Adrenal gland (tissue), 9 donors: ENCODE measurements at regions not wholly inside any gene's neighbourhood (a gene's known extent, or its start where the extent isn't known, plus 50 kb on each side); places are given as distances from the start of the nearest gene placed in this dataset.

Experiments
- DNase-seq, 7 donors: peaks; one replicate each; pipeline ENCODE4 v3.0.0-alpha.2; 2019 to 2020
- H3K27ac ChIP-seq, 5 donors: fragments of 200-600 bp; sonication (generic) in 4 of 5; 1 replicate in 3 of 5; 2 replicates in 2 of 5; pipeline versions ENCODE4 v1.5.1 to v1.8.0; 2016 to 2020; ENCODE audit warnings: mild to moderate bottlenecking in 1 of 5
- H3K27me3 ChIP-seq: fragments of 200-600 bp; 2 replicates; pipeline ENCODE4 v1.8.0; 2021
- H3K36me3 ChIP-seq, 2 donors: fragments of 200-600 bp; replicated peaks in 1 of 2; 1 replicate in 1 of 2; 2 replicates in 1 of 2; pipeline versions ENCODE4 v1.5.1 to v1.8.0; 2018 to 2022
- H3K4me1 ChIP-seq, 2 donors: fragments of 200-600 bp; replicated peaks in 1 of 2; 1 replicate in 1 of 2; 2 replicates in 1 of 2; pipeline versions ENCODE4 v1.5.1 to v1.8.0; 2018 to 2021
- H3K4me3 ChIP-seq, 4 donors: fragments of 200-600 bp; sonication (generic) in 3 of 4; one replicate each; pipeline ENCODE4 v1.5.1; 2016 to 2018
- H3K9me3 ChIP-seq, 3 donors: fragments of 200-600 bp; sonication (generic) in 1 of 3; replicated peaks in 1 of 3; 1 replicate in 2 of 3; 2 replicates in 1 of 3; pipeline versions ENCODE4 v1.5.1 to v1.8.0; 2016 to 2021
- CTCF ChIP-seq, 6 experiments: fragments of 450-650 bp in 4 of 6; fragments of 200-600 bp in 2 of 6; sonication (generic) in 1 of 6; IDR thresholded peaks; 1 replicate in 5 of 6; 2 replicates in 1 of 6; pipeline versions ENCODE4 v1.5.1 to v1.8.0; 2016 to 2021; ENCODE audit warnings: antibody characterized with exemption in 6 of 6, mild to moderate bottlenecking in 2 of 6, moderate library complexity in 1 of 6
- POLR2A ChIP-seq, 2 donors: fragments of 450-650 bp; IDR thresholded peaks; one replicate each; pipeline ENCODE4 v1.6.1; 2017; ENCODE audit warnings: antibody characterized with exemption in 2 of 2, mild to moderate bottlenecking in 2 of 2, moderate library complexity in 1 of 2
- WGBS, 4 donors: extraction: QIAGEN DNeasy Blood & Tissue Kit in 2 of 4; methylation state at CpG; one replicate each; pipeline versions ENCODE4 v1.1.5 to v1.1.7; 2013 to 2017; 5-methylcytosine and 5-hydroxymethylcytosine counted together
- intact Hi-C, 2 donors: fragments of 100-400 bp; cut with DNase I; formaldehyde crosslinking; loops; one replicate each; pipeline versions ENCODE4 v1.14.1 to v1.15.0; 2022 to 2023
- donor health status: healthy with polysubstance abuse.
- donor health status: Bipolar disorder and iron deficiency.
- donor health status: DM: yes; HTN: yes; CAD: no.
- donor health status: DM: no; HTN: no; CAD: no.
- donor health status: DM: no; HTN: no; CAD: no.

- H3K27ac ChIP-seq, result no peak overlapping the region
- no peaks in the 10 kb centered on the region for H3K9me3 ChIP-seq
- H3K27me3 ChIP-seq, result peaks cover 4% of the 10 kb centered on the region
- no peak overlapping the region for H3K4me3 ChIP-seq
- intact Hi-C loops, result loop anchor here in 1 of 2 donors (10.0 kb wide), 1 partner anchor 610 kb away; no protein-coding TSS in a partner anchor
- H3K4me1 ChIP-seq, result no peaks in the 10 kb centered on the region
- no peaks in the 10 kb centered on the region for H3K36me3 ChIP-seq
- no peak for TF ChIP-seq POLR2A (IDR thresholded peaks at IDR 0.05)
- TF ChIP-seq CTCF (IDR thresholded peaks at IDR 0.05), result peak; percentile 49 to 79 (median 68)
- peak; percentile 39 to 69 (median 49) for DNase-seq
- WGBS, 4 donors, result 26 to 31% (median 29%) methylated on average over 11 to 12 of the region's 12 CpGs
Observed at GRCh38 chr11:131064373-131064991, 148.2 kb upstream of the SNX19 start.

- 72 to 81% (median 77%) methylated on average over 13 of the region's 13 CpGs for WGBS, 4 donors
- intact Hi-C loops, result loop anchor here (5.0 to 10.0 kb wide), 2 partner anchors 447 to 609 kb away; no protein-coding TSS in a partner anchor
Observed at GRCh38 chr11:131065435-131066413, 149.4 kb upstream of the SNX19 start.

GRCh38 chr11:131066551-131066950 lies 150.3 kb upstream of the SNX19 start:
- Histone ChIP-seq H3K4me1 (no peaks in the 10 kb centered on the region), H3K36me3 (no peaks in the 10 kb centered on the region), H3K9me3 (no peaks in the 10 kb centered on the region), H3K27me3 (peaks cover 4% of the 10 kb centered on the region), H3K27ac (no peak overlapping the region), H3K4me3 (no peak overlapping the region)
- intact Hi-C loops, result loop anchor here (5.0 to 10.0 kb wide), 2 partner anchors 446 to 608 kb away; no protein-coding TSS in a partner anchor
- 72 to 91% (median 81%) methylated on average over 4 to 7 of the region's 7 CpGs for WGBS, 4 donors
- no peak for DNase-seq
- TF ChIP-seq POLR2A (IDR thresholded peaks at IDR 0.05) (no peak), CTCF (IDR thresholded peaks at IDR 0.05) (no peak)

More at GRCh38 chr11:131065435-131066413, 149.4 kb upstream of the SNX19 start:
- no peaks in the 10 kb centered on the region for H3K9me3 ChIP-seq
- DNase-seq, result no peak
- H3K4me3 ChIP-seq, result no peak overlapping the region
- no peak overlapping the region for H3K27ac ChIP-seq
- TF ChIP-seq CTCF (IDR thresholded peaks at IDR 0.05), result no peak
- TF ChIP-seq POLR2A (IDR thresholded peaks at IDR 0.05), result no peak
- no peaks in the 10 kb centered on the region for H3K4me1 ChIP-seq
- no peaks in the 10 kb centered on the region for H3K36me3 ChIP-seq
- H3K27me3 ChIP-seq, result peaks cover 4% of the 10 kb centered on the region

GRCh38 chr11:131070365-131070764 lies 154.1 kb upstream of the SNX19 start:
- TF ChIP-seq POLR2A (IDR thresholded peaks at IDR 0.05) (no peak), CTCF (IDR thresholded peaks at IDR 0.05) (no peak)

More at GRCh38 chr11:131070365-131070764, 154.1 kb upstream of the SNX19 start:
- no peak overlapping the region for H3K27ac ChIP-seq
- H3K9me3 ChIP-seq, result no peaks in the 10 kb centered on the region
- peaks cover 4% of the 10 kb centered on the region for H3K27me3 ChIP-seq
- 81 to 88% (median 85%) methylated on average over 4 of the region's 4 CpGs for WGBS, 4 donors
- H3K36me3 ChIP-seq, result no peaks in the 10 kb centered on the region
- no peaks in the 10 kb centered on the region for H3K4me1 ChIP-seq
- H3K4me3 ChIP-seq, result no peak overlapping the region
- DNase-seq, result no peak
- intact Hi-C loops, result no loop called here
